ENCODE measurements at regions not wholly inside any gene's neighbourhood (a gene's known extent, or its start where the extent isn't known, plus 50 kb on each side); places are given as distances from the start of the nearest gene placed in this dataset.

DNA sequence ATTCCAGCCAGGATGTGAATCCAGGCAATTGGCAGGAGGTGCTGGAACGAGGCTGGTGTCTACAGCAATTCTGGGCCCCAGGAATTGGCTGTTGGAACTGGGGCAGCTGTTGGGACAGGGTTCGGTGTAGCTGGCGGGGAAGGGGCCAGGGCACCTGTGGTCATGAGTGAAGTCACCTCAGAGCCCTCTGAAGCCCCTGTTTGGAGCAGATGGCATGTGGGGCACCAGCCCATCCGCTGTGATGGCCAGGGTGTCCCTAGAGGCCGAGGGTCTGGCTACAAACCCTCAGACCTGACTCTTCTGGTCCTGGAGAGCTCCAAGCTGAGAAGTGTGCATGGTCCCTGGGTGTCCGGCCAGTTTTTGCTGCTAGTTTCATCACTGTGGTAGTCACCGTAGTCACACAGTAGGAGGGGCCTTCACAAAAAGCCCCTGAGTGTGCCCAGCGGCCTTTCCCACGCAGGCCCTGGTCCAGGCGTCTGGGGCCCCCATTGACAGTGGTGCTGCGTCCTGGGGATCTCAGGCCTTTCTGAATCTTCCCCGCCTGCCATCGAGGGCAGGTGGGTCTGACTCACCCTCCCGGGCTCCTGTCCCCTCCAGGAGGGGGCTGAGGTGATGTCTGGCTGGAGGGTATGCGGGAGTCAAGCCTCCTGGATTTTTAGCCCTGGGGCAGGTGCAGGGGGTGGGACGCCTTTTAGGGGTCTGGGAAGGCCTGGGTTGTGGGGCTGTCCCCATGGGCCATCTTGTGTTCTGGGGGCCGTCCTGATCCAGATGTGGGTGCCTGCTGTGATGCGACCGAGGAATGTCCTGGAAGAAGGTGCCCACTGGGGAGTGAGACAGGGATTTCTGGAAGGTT is 368.0 kb downstream of the TMEM121 start:
- Mint-ChIP-seq H3K27ac (no peak overlapping the region), H3K9me3 (peaks cover 88% of the 10 kb centered on the region), H3K27me3 (ENCODE audit: insufficient read depth, low read depth, poor library complexity) (peaks cover 4% of the 10 kb centered on the region), H3K4me3 (no peak overlapping the region), H3K36me3 (ENCODE audit: low read depth) (peaks cover 31% of the 10 kb centered on the region), H3K4me1 (no peaks in the 10 kb centered on the region)
- Histone ChIP-seq H4K20me1 (replicated peaks; ENCODE audit: insufficient read depth) (no peaks in the 10 kb centered on the region), H3K36me3 (ENCODE audit: insufficient read depth) (no peaks in the 10 kb centered on the region), H2AFZ (no peak overlapping the region), H3K4me1 (ENCODE audit: insufficient read depth) (no peaks in the 10 kb centered on the region), H3F3A (replicated peaks; ENCODE audit: low read depth) (no peaks in the 10 kb centered on the region), H3K9me2 (ENCODE audit: insufficient read depth) (no peaks in the 10 kb centered on the region), H3K4me3 (no peak overlapping the region), H3K27ac (ENCODE audit: low read depth) (no peak overlapping the region), H3K27me3 (ENCODE audit: insufficient read depth) (no peaks in the 10 kb centered on the region), H3K79me2 (replicated peaks; ENCODE audit: insufficient read depth) (no peaks in the 10 kb centered on the region), H3K4me2 (no peak overlapping the region)
- TF ChIP-seq EZH2phosphoT487 (IDR thresholded peaks at IDR 0.05; ENCODE audit: unreplicated experiment): no peak
- no peak for TF ChIP-seq ZNF114 (CRISPR knock-in tag; IDR thresholded peaks at IDR 0.05)
- TF ChIP-seq ZNF462 (CRISPR knock-in tag; IDR thresholded peaks at IDR 0.05): no peak
- TF ChIP-seq CREB1 (CRISPR knock-in tag; IDR thresholded peaks at IDR 0.05; ENCODE audit: low read depth): no peak
- TF ChIP-seq CTCF (conservative IDR thresholded peaks at IDR 0.05; ENCODE audit: low read depth in 2 of 2): no peak
- TF ChIP-seq REST (IDR thresholded peaks at IDR 0.05; ENCODE audit: unreplicated experiment): no peak
- no peak for TF ChIP-seq JUNB (IDR thresholded peaks at IDR 0.05; ENCODE audit: unreplicated experiment)
- TF ChIP-seq POLR2AphosphoS5 (IDR thresholded peaks at IDR 0.05; ENCODE audit: low read depth): no peak
- no peak for TF ChIP-seq EZH2 (IDR thresholded peaks at IDR 0.05; ENCODE audit: low read depth, unreplicated experiment)
- TF ChIP-seq NANOG (IDR thresholded peaks at IDR 0.05; ENCODE audit: borderline replicate concordance): no peak
- TF ChIP-seq, protein P1, sequence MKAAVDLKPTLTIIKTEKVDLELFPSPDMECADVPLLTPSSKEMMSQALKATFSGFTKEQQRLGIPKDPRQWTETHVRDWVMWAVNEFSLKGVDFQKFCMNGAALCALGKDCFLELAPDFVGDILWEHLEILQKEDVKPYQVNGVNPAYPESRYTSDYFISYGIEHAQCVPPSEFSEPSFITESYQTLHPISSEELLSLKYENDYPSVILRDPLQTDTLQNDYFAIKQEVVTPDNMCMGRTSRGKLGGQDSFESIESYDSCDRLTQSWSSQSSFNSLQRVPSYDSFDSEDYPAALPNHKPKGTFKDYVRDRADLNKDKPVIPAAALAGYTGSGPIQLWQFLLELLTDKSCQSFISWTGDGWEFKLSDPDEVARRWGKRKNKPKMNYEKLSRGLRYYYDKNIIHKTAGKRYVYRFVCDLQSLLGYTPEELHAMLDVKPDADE (IDR thresholded peaks at IDR 0.05): no peak
- ATAC-seq (no peak), DNase-seq (ENCODE audit: low spot score) (no peak)
